ENCODE measurements at regions not wholly inside any gene's neighbourhood (a gene's known extent, or its start where the extent isn't known, plus 50 kb on each side); places are given as distances from the start of the nearest gene placed in this dataset.
"Not testable (repeated sequence)": the region's sequence is repeated elsewhere in the genome, so short reads cannot be mapped to it uniquely, and the experiment has no call there.

- in situ Hi-C loops (cut with MboI; ENCODE audit: low sequenced_read_pairs, unreplicated experiment), result no loop called here
- no peak for DNase-seq (ENCODE audit: low spot score)
- TF ChIP-seq CTCF (IDR thresholded peaks at IDR 0.05; ENCODE audit: borderline replicate concordance, control extremely low read depth, extremely low read depth, insufficient read depth, missing control alignments), result no peak
These were observed 248.7 kb downstream of the ABCC12 start for GRCh38 chr16:47907109-47907508.

GRCh38 chr16:47905771-47906170 lies 250.0 kb downstream of the ABCC12 start:
- DNase-seq (ENCODE audit: low spot score), result no peak
- in situ Hi-C loops (cut with MboI; ENCODE audit: low sequenced_read_pairs, unreplicated experiment), result no loop called here
- TF ChIP-seq CTCF (IDR thresholded peaks at IDR 0.05; ENCODE audit: borderline replicate concordance, control extremely low read depth, extremely low read depth, insufficient read depth, missing control alignments), result no peak

- DNase-seq (ENCODE audit: low spot score), result no peak
- no peak for TF ChIP-seq CTCF (IDR thresholded peaks at IDR 0.05; ENCODE audit: borderline replicate concordance, control extremely low read depth, extremely low read depth, insufficient read depth, missing control alignments)
- in situ Hi-C loops (cut with MboI; ENCODE audit: low sequenced_read_pairs, unreplicated experiment), result no loop called here
These were observed 251.1 kb downstream of the ABCC12 start for GRCh38 chr16:47904691-47905090.

GRCh38 chr16:47903470-47903869 lies 252.3 kb downstream of the ABCC12 start:
- in situ Hi-C loops (cut with MboI; ENCODE audit: low sequenced_read_pairs, unreplicated experiment), result no loop called here
- TF ChIP-seq CTCF (IDR thresholded peaks at IDR 0.05; ENCODE audit: borderline replicate concordance, control extremely low read depth, extremely low read depth, insufficient read depth, missing control alignments), result no peak
- no peak for DNase-seq (ENCODE audit: low spot score)

- in situ Hi-C loops (cut with MboI; ENCODE audit: low sequenced_read_pairs, unreplicated experiment); DNase-seq (ENCODE audit: low spot score): not testable (repeated sequence)
These were observed 258.7 kb downstream of the ABCC12 start for GRCh38 chr16:47897105-47897504.

GRCh38 chr16:47895146-47895545 lies 260.6 kb downstream of the ABCC12 start:
- no peak for TF ChIP-seq CTCF (IDR thresholded peaks at IDR 0.05; ENCODE audit: borderline replicate concordance, control extremely low read depth, extremely low read depth, insufficient read depth, missing control alignments)
- no peak for DNase-seq (ENCODE audit: low spot score)
- in situ Hi-C loops (cut with MboI; ENCODE audit: low sequenced_read_pairs, unreplicated experiment), result no loop called here

- TF ChIP-seq CTCF (IDR thresholded peaks at IDR 0.05; ENCODE audit: borderline replicate concordance, control extremely low read depth, extremely low read depth, insufficient read depth, missing control alignments), result no peak
- no peak for DNase-seq (ENCODE audit: low spot score)
- in situ Hi-C loops (cut with MboI; ENCODE audit: low sequenced_read_pairs, unreplicated experiment), result no loop called here
These were observed 262.8 kb downstream of the ABCC12 start for GRCh38 chr16:47892999-47893398.
